ENCODE measurements at regions not wholly inside any gene's neighbourhood (a gene's known extent, or its start where the extent isn't known, plus 50 kb on each side); places are given as distances from the start of the nearest gene placed in this dataset.
A peak's percentile ranks its signal among the peaks of the same experiment; 100 is the strongest.

- no peak overlapping the region for H4K8ac ChIP-seq (ENCODE audit: low read length)
- no peaks in the 10 kb centered on the region for H3K79me1 ChIP-seq (replicated peaks; ENCODE audit: low read length, poor library complexity, severe bottlenecking)
- no peak overlapping the region for H2BK5ac ChIP-seq (ENCODE audit: low read depth, low read length, poor library complexity, severe bottlenecking)
- no peak overlapping the region for H3K4ac ChIP-seq (ENCODE audit: low read depth in 1 of 2, low read length in 2 of 2)
- WGBS = 78% methylated on average over 1 of the region's 1 CpG
- no peaks in the 10 kb centered on the region for H3K9me3 ChIP-seq (ENCODE audit: control insufficient read depth, low read length)
- no peaks in the 10 kb centered on the region for H3K36me3 ChIP-seq (ENCODE audit: control insufficient read depth in 1 of 2, insufficient read depth in 2 of 2, low read depth in 1 of 2, low read length in 2 of 2)
- DNase-seq = peak; percentile 6
- no peak overlapping the region for H2BK15ac ChIP-seq (ENCODE audit: low read depth, poor library complexity, severe bottlenecking)
- no peak overlapping the region for H2AFZ ChIP-seq (ENCODE audit: low read depth, low read length)
- H3K4me2 ChIP-seq (ENCODE audit: low read length, poor library complexity, severe bottlenecking) = peak overlapping the region; percentile 22
- no peak overlapping the region for H3K4me3 ChIP-seq (ENCODE audit: insufficient read depth in 1 of 2, low read depth in 1 of 2, low read length in 2 of 2)
- H2BK120ac ChIP-seq (ENCODE audit: low read depth, low read length) = no peak overlapping the region
- H2AK5ac ChIP-seq (ENCODE audit: low read length, severe bottlenecking) = no peak overlapping the region
- H2BK12ac ChIP-seq (ENCODE audit: low read length in 2 of 2) = no peak overlapping the region
- H3K14ac ChIP-seq (ENCODE audit: low read length in 2 of 2) = no peak overlapping the region
- H3K27ac ChIP-seq (ENCODE audit: low read length, poor library complexity, severe bottlenecking) = no peak overlapping the region
- H3K18ac ChIP-seq (ENCODE audit: low read depth in 1 of 2, low read length in 2 of 2) = no peak overlapping the region
- no peak overlapping the region for H3K9ac ChIP-seq (ENCODE audit: low read length)
- no peaks in the 10 kb centered on the region for H3K27me3 ChIP-seq (ENCODE audit: control insufficient read depth in 1 of 2, insufficient read depth in 1 of 2, low read length in 2 of 2)
- H3K23ac ChIP-seq (ENCODE audit: low read length in 2 of 2) = no peak overlapping the region
- H3K4me1 ChIP-seq (ENCODE audit: control insufficient read depth, insufficient read depth, low read depth, low read length) = no peaks in the 10 kb centered on the region
- no peak overlapping the region for H4K91ac ChIP-seq (ENCODE audit: low read length)
These were observed 982.5 kb upstream of the ADGRL2 start for GRCh38 chr1:80818211-80818610.

DNA sequence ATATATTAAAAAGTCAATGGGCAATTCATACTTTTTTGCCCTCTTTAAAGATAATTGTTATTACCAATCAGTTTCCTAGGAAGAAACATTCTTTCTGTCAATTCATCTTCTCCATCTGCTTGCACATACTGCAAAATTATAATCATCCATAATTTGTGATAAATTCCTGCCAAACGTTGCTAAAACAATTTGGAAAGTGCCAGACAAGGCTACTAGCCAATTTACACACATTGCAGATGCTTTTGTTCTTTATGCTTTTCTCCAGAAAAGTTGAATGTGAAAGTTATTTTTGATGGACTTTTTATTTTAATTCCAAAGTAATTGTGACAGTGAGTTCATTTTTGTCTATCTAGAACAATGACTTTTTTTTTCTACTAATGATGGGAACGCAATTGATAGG, 992.8 kb upstream of the ADGRL2 start:
- Histone ChIP-seq H3K36me3 (ENCODE audit: control insufficient read depth in 1 of 2, insufficient read depth in 2 of 2, low read depth in 1 of 2, low read length in 2 of 2) (no peaks in the 10 kb centered on the region), H4K8ac (ENCODE audit: low read length) (no peak overlapping the region), H3K9ac (ENCODE audit: low read length) (no peak overlapping the region), H3K18ac (ENCODE audit: low read depth in 1 of 2, low read length in 2 of 2) (no peak overlapping the region), H4K91ac (ENCODE audit: low read length) (no peak overlapping the region), H3K9me3 (ENCODE audit: control insufficient read depth, low read length) (no peaks in the 10 kb centered on the region), H3K27ac (ENCODE audit: low read length, poor library complexity, severe bottlenecking) (no peak overlapping the region), H2BK15ac (ENCODE audit: low read depth, poor library complexity, severe bottlenecking) (no peak overlapping the region), H2AFZ (ENCODE audit: low read depth, low read length) (no peak overlapping the region), H3K4me2 (ENCODE audit: low read length, poor library complexity, severe bottlenecking) (no peak overlapping the region), H3K4ac (ENCODE audit: low read depth in 1 of 2, low read length in 2 of 2) (no peak overlapping the region), H2BK120ac (ENCODE audit: low read depth, low read length) (no peak overlapping the region), H3K4me3 (ENCODE audit: insufficient read depth in 1 of 2, low read depth in 1 of 2, low read length in 2 of 2) (no peak overlapping the region), H2BK12ac (ENCODE audit: low read length in 2 of 2) (no peak overlapping the region), H2BK5ac (ENCODE audit: low read depth, low read length, poor library complexity, severe bottlenecking) (no peak overlapping the region), H2AK5ac (ENCODE audit: low read length, severe bottlenecking) (no peak overlapping the region), H3K79me1 (replicated peaks; ENCODE audit: low read length, poor library complexity, severe bottlenecking) (no peaks in the 10 kb centered on the region), H3K14ac (ENCODE audit: low read length in 2 of 2) (no peak overlapping the region), H3K23ac (ENCODE audit: low read length in 2 of 2) (no peak overlapping the region), H3K27me3 (ENCODE audit: control insufficient read depth in 1 of 2, insufficient read depth in 1 of 2, low read length in 2 of 2) (no peaks in the 10 kb centered on the region), H3K4me1 (ENCODE audit: control insufficient read depth, insufficient read depth, low read depth, low read length) (no peaks in the 10 kb centered on the region)
- WGBS = 83% methylated on average over 1 of the region's 2 CpGs
- no peak for DNase-seq

DNA sequence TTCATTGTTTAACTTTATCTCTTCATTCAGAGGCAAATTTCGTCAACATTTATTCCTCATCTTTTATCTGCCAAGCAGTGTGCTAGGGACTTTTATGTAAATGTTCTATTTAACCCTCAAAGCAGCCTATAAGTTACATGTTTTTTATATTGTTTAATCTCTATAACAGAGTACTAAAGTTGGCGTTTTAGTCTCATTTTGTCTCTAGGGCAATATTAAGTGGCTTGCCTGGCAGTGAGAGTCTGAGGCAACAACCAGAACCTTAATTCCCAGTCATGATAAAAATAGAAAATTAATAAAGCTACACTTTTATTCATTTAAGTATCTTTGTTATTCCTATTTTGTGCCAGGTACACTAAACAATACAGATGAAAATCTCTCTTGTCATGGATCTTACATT, 994.3 kb upstream of the ADGRL2 start:
- Histone ChIP-seq H2AFZ (ENCODE audit: low read depth, low read length) (no peak overlapping the region), H3K9ac (ENCODE audit: low read length) (no peak overlapping the region), H2BK12ac (ENCODE audit: low read length in 2 of 2) (no peak overlapping the region), H3K23ac (ENCODE audit: low read length in 2 of 2) (no peak overlapping the region), H3K4me3 (ENCODE audit: insufficient read depth in 1 of 2, low read depth in 1 of 2, low read length in 2 of 2) (no peak overlapping the region), H2BK5ac (ENCODE audit: low read depth, low read length, poor library complexity, severe bottlenecking) (no peak overlapping the region), H4K91ac (ENCODE audit: low read length) (no peak overlapping the region), H2BK15ac (ENCODE audit: low read depth, poor library complexity, severe bottlenecking) (no peak overlapping the region), H3K4me2 (ENCODE audit: low read length, poor library complexity, severe bottlenecking) (no peak overlapping the region), H3K36me3 (ENCODE audit: control insufficient read depth in 1 of 2, insufficient read depth in 2 of 2, low read depth in 1 of 2, low read length in 2 of 2) (no peaks in the 10 kb centered on the region), H2AK5ac (ENCODE audit: low read length, severe bottlenecking) (no peak overlapping the region), H3K4ac (ENCODE audit: low read depth in 1 of 2, low read length in 2 of 2) (no peak overlapping the region), H3K79me1 (replicated peaks; ENCODE audit: low read length, poor library complexity, severe bottlenecking) (no peaks in the 10 kb centered on the region), H3K4me1 (ENCODE audit: control insufficient read depth, insufficient read depth, low read depth, low read length) (no peaks in the 10 kb centered on the region), H3K27ac (ENCODE audit: low read length, poor library complexity, severe bottlenecking) (no peak overlapping the region), H3K14ac (ENCODE audit: low read length in 2 of 2) (no peak overlapping the region), H2BK120ac (ENCODE audit: low read depth, low read length) (no peak overlapping the region), H4K8ac (ENCODE audit: low read length) (no peak overlapping the region), H3K27me3 (ENCODE audit: control insufficient read depth in 1 of 2, insufficient read depth in 1 of 2, low read length in 2 of 2) (no peaks in the 10 kb centered on the region), H3K9me3 (ENCODE audit: control insufficient read depth, low read length) (no peaks in the 10 kb centered on the region), H3K18ac (ENCODE audit: low read depth in 1 of 2, low read length in 2 of 2) (no peak overlapping the region)
- no peak for DNase-seq
- no CpG with 5 or more reads among the region's 2 CpGs for WGBS

GRCh38 chr1:80801695-80802094, 999.0 kb upstream of the ADGRL2 start:
- Histone ChIP-seq H2BK12ac (ENCODE audit: low read length in 2 of 2) (no peak overlapping the region), H3K36me3 (ENCODE audit: control insufficient read depth in 1 of 2, insufficient read depth in 2 of 2, low read depth in 1 of 2, low read length in 2 of 2) (no peaks in the 10 kb centered on the region), H3K27me3 (ENCODE audit: control insufficient read depth in 1 of 2, insufficient read depth in 1 of 2, low read length in 2 of 2) (no peaks in the 10 kb centered on the region), H3K9me3 (ENCODE audit: control insufficient read depth, low read length) (peaks cover 11% of the 10 kb centered on the region), H3K9ac (ENCODE audit: low read length) (no peak overlapping the region), H2BK15ac (ENCODE audit: low read depth, poor library complexity, severe bottlenecking) (no peak overlapping the region), H2BK5ac (ENCODE audit: low read depth, low read length, poor library complexity, severe bottlenecking) (no peak overlapping the region), H3K18ac (ENCODE audit: low read depth in 1 of 2, low read length in 2 of 2) (no peak overlapping the region), H3K4me1 (ENCODE audit: control insufficient read depth, insufficient read depth, low read depth, low read length) (no peaks in the 10 kb centered on the region), H3K4me3 (ENCODE audit: insufficient read depth in 1 of 2, low read depth in 1 of 2, low read length in 2 of 2) (no peak overlapping the region), H2BK120ac (ENCODE audit: low read depth, low read length) (no peak overlapping the region), H3K79me1 (replicated peaks; ENCODE audit: low read length, poor library complexity, severe bottlenecking) (no peaks in the 10 kb centered on the region), H3K14ac (ENCODE audit: low read length in 2 of 2) (no peak overlapping the region), H2AFZ (ENCODE audit: low read depth, low read length) (no peak overlapping the region), H2AK5ac (ENCODE audit: low read length, severe bottlenecking) (no peak overlapping the region), H4K91ac (ENCODE audit: low read length) (no peak overlapping the region), H3K23ac (ENCODE audit: low read length in 2 of 2) (no peak overlapping the region), H3K27ac (ENCODE audit: low read length, poor library complexity, severe bottlenecking) (no peak overlapping the region), H3K4ac (ENCODE audit: low read depth in 1 of 2, low read length in 2 of 2) (no peak overlapping the region), H3K4me2 (ENCODE audit: low read length, poor library complexity, severe bottlenecking) (no peak overlapping the region), H4K8ac (ENCODE audit: low read length) (no peak overlapping the region)
- no peak for DNase-seq

All from mesenchymal stem cell (in vitro differentiated cells and primary cell).